Endothelial cell of umbilical vein (primary cell): ENCODE measurements at regions not wholly inside any gene's neighbourhood (a gene's known extent, or its start where the extent isn't known, plus 50 kb on each side); places are given as distances from the start of the nearest gene placed in this dataset.

ENCODE experiments used
- BruUV-seq: library from RNA; stranded (reverse); fragments of 400-500 nt; replicated peaks from 2 replicates; lab custom pipeline; 2021; lab: Mats Ljungman, UMichigan
- CTCF ChIA-PET: fragments of 300-600, 350-600 bp; sonication (Branson Sonifier 250); formaldehyde crosslinking; loops from one replicate; lab custom pipeline; 2021; ENCODE audit warnings: antibody characterized with exemption, inconsistent platforms; lab: Charles Lee
- POLR2A ChIA-PET: fragments of 300-600, 350-600 bp; sonication (Branson Sonifier 250); formaldehyde crosslinking; loops from one replicate; lab custom pipeline; 2021; ENCODE audit warnings: antibody characterized with exemption, inconsistent platforms; lab: Charles Lee
- DNase-seq: peaks from one replicate; pipeline ENCODE4 v3.0.0-alpha.2; 2011; ENCODE audit warnings: low read depth, low spot score
- FAIRE-seq: peaks from 2 replicates; lab custom pipeline; 2011; peaks lifted over from hg19 to GRCh38; lab: Jason Lieb, UNC
- H2AFZ ChIP-seq: 2 replicates; pipeline ENCODE4 v1.6.0; 2012; ENCODE audit warnings: low read depth, low read length, control low read depth, inconsistent platforms
- H3K27ac ChIP-seq: 2 replicates; pipeline ENCODE4 v1.5.1; 2011; ENCODE audit warnings: low read depth, mild to moderate bottlenecking, control low read depth, low read length, moderate library complexity; ENCODE audit not compliant: insufficient read depth
- H3K27me3 ChIP-seq, 2 experiments: 2 replicates each; pipeline versions ENCODE4 v1.6.0 to v1.6.1; 2011; ENCODE audit warnings: low read length in 2 of 2, mixed read lengths in 1 of 2; ENCODE audit not compliant: control insufficient read depth in 2 of 2, insufficient read depth in 2 of 2
- H3K36me3 ChIP-seq, 2 experiments: 2 replicates in 1 of 2; 3 replicates in 1 of 2; pipeline ENCODE4 v1.5.1; 2011; ENCODE audit warnings: low read length in 2 of 2, mild to moderate bottlenecking in 1 of 2, moderate library complexity in 1 of 2; ENCODE audit not compliant: control insufficient read depth in 2 of 2, insufficient read depth in 2 of 2; ENCODE audit errors: extremely low read depth in 1 of 2
- H3K4me1 ChIP-seq: 3 replicates; pipeline ENCODE4 v1.5.1; 2011; ENCODE audit warnings: mild to moderate bottlenecking, low read length; ENCODE audit not compliant: control insufficient read depth, insufficient read depth; ENCODE audit errors: extremely low read depth
- H3K4me2 ChIP-seq: 2 replicates; pipeline ENCODE4 v1.6.1; 2011; ENCODE audit warnings: low read length, control low read depth, mixed read lengths; ENCODE audit not compliant: insufficient read depth
- H3K4me3 ChIP-seq, 3 experiments: fragments of 200-600 bp in 1 of 3; sonication (generic), shearing (Covaris generic) in 1 of 3; replicated peaks in 1 of 3; 2 replicates each; pipeline ENCODE4 v1.5.1; 2011 to 2016; ENCODE audit warnings: control low read depth in 3 of 3, low read length in 3 of 3, mild to moderate bottlenecking in 2 of 3, inconsistent platforms in 1 of 3, low read depth in 1 of 3, moderate library complexity in 1 of 3; ENCODE audit not compliant: insufficient read depth in 1 of 3
- H3K79me2 ChIP-seq: 2 replicates; pipeline ENCODE4 v1.6.0; 2012; ENCODE audit warnings: low read length, inconsistent platforms; ENCODE audit not compliant: control insufficient read depth, insufficient read depth
- H3K9ac ChIP-seq: replicated peaks from 2 replicates; pipeline ENCODE3; 2011; ENCODE audit warnings: low read length, control low read depth; ENCODE audit not compliant: insufficient read depth; ENCODE audit errors: extremely low read depth
- H3K9me1 ChIP-seq: replicated peaks from 3 replicates; pipeline ENCODE4 v1.6.0; 2011; ENCODE audit warnings: mild to moderate bottlenecking, low read length; ENCODE audit not compliant: control insufficient read depth, insufficient read depth; ENCODE audit errors: extremely low read depth
- H3K9me3 ChIP-seq: replicated peaks from 2 replicates; pipeline ENCODE4 v1.5.1; 2012; ENCODE audit warnings: low read length, inconsistent platforms; ENCODE audit not compliant: control insufficient read depth, insufficient read depth
- H4K20me1 ChIP-seq: replicated peaks from 2 replicates; pipeline ENCODE3; 2011; ENCODE audit warnings: mild to moderate bottlenecking, low read length; ENCODE audit not compliant: control insufficient read depth, insufficient read depth; ENCODE audit errors: extremely low read depth
- CTCF ChIP-seq, 2 donors: IDR thresholded peaks; 1 replicate in 1 of 2; 2 replicates in 1 of 2; pipeline ENCODE4 v1.5.1; 2011; ENCODE audit warnings: low read length in 2 of 2, mild to moderate bottlenecking in 2 of 2, moderate library complexity in 2 of 2, control low read depth in 1 of 2, inconsistent platforms in 1 of 2, low read depth in 1 of 2; ENCODE audit not compliant: insufficient read depth in 1 of 2; ENCODE audit errors: extremely low read depth in 1 of 2
- EZH2 ChIP-seq: IDR thresholded peaks from 2 replicates; pipeline ENCODE4 v1.6.1; 2012; ENCODE audit warnings: borderline replicate concordance, low read depth, mild to moderate bottlenecking, moderate library complexity, low read length, inconsistent platforms; ENCODE audit not compliant: severe bottlenecking
- FOS ChIP-seq: IDR thresholded peaks from 2 replicates; pipeline ENCODE4 v1.6.1; 2011; ENCODE audit warnings: mild to moderate bottlenecking, low read length, moderate library complexity, borderline replicate concordance; ENCODE audit not compliant: insufficient read depth
- GATA2 ChIP-seq: IDR thresholded peaks from 2 replicates; pipeline ENCODE4 v1.7.0; 2011; ENCODE audit warnings: low read depth, mild to moderate bottlenecking, moderate library complexity, mixed read lengths, low read length; ENCODE audit not compliant: insufficient read length, insufficient read depth
- JUN ChIP-seq: IDR thresholded peaks from 2 replicates; pipeline ENCODE4 v1.6.1; 2011; ENCODE audit warnings: borderline replicate concordance, low read depth; ENCODE audit not compliant: insufficient read length, insufficient read depth
- MAX ChIP-seq: IDR thresholded peaks from 2 replicates; pipeline ENCODE4 v1.6.1; 2011; ENCODE audit not compliant: insufficient read depth, insufficient read length
- MYC ChIP-seq: IDR thresholded peaks from one replicate; pipeline ENCODE4 v1.6.1; 2011; ENCODE audit warnings: mild to moderate bottlenecking, low read depth, low read length
- POLR2A ChIP-seq: IDR thresholded peaks from 2 replicates; pipeline ENCODE4 v1.6.1; 2012; ENCODE audit warnings: low read depth, mild to moderate bottlenecking, control low read depth, low read length
- POLR2AphosphoS5 ChIP-seq: IDR thresholded peaks from 2 replicates; pipeline ENCODE4 v1.6.1; 2012; ENCODE audit warnings: low read depth, mild to moderate bottlenecking, control low read depth, low read length, moderate library complexity; ENCODE audit not compliant: insufficient read depth
- dilution Hi-C: fragments of 300-500 bp; cut with MboI; formaldehyde crosslinking; loops from one replicate; pipeline ENCODE4 v1.15.0; 2019; ENCODE audit warnings: low sequenced_read_pairs; ENCODE audit not compliant: extremely low pct_ligation_motif_present
- intact Hi-C: fragments of 100-400 bp; cut with micrococcal nuclease; formaldehyde crosslinking; loops from one replicate; pipeline ENCODE4 v1.10.0; 2022

- TF ChIP-seq POLR2A (no peak), MYC (no peak), GATA2 (no peak), FOS (no peak), EZH2 (no peak), JUN (no peak), CTCF (IDR thresholded peaks at IDR 0.05; ENCODE audit: extremely low read depth in 1 of 2, insufficient read depth in 1 of 2, low read depth in 1 of 2, low read length in 2 of 2) (no peak), POLR2AphosphoS5 (no peak)
- Histone ChIP-seq H3K9me3 (no peaks in the 10 kb centered on the region), H3K36me3 (no peaks in the 10 kb centered on the region), H3K4me1 (no peaks in the 10 kb centered on the region), H3K9me1 (no peaks in the 10 kb centered on the region), H4K20me1 (no peaks in the 10 kb centered on the region), H3K9ac (no peak overlapping the region), H3K4me3 (no peak overlapping the region), H2AFZ (no peak overlapping the region), H3K4me2 (no peak overlapping the region), H3K27ac (no peak overlapping the region), H3K27me3 (no peaks in the 10 kb centered on the region), H3K79me2 (no peaks in the 10 kb centered on the region)
- ChIA-PET POLR2A (no interaction called here), CTCF (no interaction called here)
- BruUV-seq, result no TSS peak
- DNase-seq (no peak), FAIRE-seq (no peak)
- intact Hi-C loops, result no loop called here
- dilution Hi-C loops, result no loop called here
These were observed 976.9 kb upstream of the MBL2 start for GRCh38 chr10:53749439-53749838.

GRCh38 chr10:53748319-53748718, 975.7 kb upstream of the MBL2 start:
- Histone ChIP-seq H3K36me3 (no peaks in the 10 kb centered on the region), H2AFZ (no peak overlapping the region), H3K9me3 (no peaks in the 10 kb centered on the region), H3K79me2 (no peaks in the 10 kb centered on the region), H3K27ac (no peak overlapping the region), H3K4me3 (no peak overlapping the region), H3K9ac (no peak overlapping the region), H3K4me2 (no peak overlapping the region), H3K9me1 (no peaks in the 10 kb centered on the region), H4K20me1 (no peaks in the 10 kb centered on the region), H3K27me3 (no peaks in the 10 kb centered on the region), H3K4me1 (no peaks in the 10 kb centered on the region)
- intact Hi-C loops (no loop called here), dilution Hi-C loops (no loop called here)
- POLR2A ChIA-PET, result no interaction called here
- BruUV-seq, result no TSS peak
- FAIRE-seq (no peak), DNase-seq (no peak)
- TF ChIP-seq FOS (no peak), EZH2 (no peak), POLR2A (no peak), MYC (no peak), POLR2AphosphoS5 (no peak), CTCF (IDR thresholded peaks at IDR 0.05; ENCODE audit: extremely low read depth in 1 of 2, insufficient read depth in 1 of 2, low read depth in 1 of 2, low read length in 2 of 2) (no peak), GATA2 (no peak), JUN (no peak), MAX (no peak)
- CTCF ChIA-PET, result no interaction called here
